ENCODE measurements at regions not wholly inside any gene's neighbourhood (a gene's known extent, or its start where the extent isn't known, plus 50 kb on each side); places are given as distances from the start of the nearest gene placed in this dataset.
A peak's percentile ranks its signal among the peaks of the same experiment; 100 is the strongest.

DNA sequence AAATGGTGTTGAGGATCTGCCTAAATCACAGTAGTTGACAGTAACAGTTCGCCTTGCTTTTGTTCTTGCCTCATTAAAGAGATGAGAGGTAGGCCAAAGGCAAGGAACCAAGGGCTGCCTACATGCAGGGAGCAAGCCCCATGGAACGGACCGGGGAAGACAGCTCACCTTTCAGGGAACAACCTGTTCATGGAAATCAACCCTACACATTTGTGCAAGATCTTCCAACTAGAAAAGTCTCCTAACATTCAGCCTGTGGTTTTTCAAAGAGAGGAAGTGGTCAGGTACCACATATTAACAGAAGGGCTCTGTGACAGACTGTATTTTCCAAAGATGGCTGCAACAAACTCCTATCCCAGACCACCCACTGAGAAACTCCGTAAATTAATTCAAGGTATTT lies 1031.8 kb upstream of the NR2F2 start:
- no peak for DNase-seq

DNA sequence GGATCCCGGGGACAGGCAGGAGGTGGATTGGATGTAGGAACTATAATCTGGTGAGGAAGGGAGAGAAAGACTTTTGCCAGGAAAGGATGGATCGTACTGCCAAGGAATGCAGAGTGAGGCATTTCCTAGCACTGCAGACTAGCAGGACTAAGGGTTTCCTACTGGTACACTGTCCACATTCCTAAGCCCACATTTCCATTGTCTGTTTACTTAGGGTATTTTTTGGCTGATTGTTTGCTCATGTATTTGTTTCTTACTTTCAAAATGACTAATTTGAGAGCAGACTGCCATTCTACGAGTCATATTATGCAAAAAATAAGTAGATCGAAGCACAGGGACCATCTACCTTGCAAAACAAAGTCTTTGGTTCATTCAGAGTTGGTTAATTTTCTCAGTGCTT lies 1029.5 kb upstream of the NR2F2 start:
- peak; percentile 46 for DNase-seq

DNA sequence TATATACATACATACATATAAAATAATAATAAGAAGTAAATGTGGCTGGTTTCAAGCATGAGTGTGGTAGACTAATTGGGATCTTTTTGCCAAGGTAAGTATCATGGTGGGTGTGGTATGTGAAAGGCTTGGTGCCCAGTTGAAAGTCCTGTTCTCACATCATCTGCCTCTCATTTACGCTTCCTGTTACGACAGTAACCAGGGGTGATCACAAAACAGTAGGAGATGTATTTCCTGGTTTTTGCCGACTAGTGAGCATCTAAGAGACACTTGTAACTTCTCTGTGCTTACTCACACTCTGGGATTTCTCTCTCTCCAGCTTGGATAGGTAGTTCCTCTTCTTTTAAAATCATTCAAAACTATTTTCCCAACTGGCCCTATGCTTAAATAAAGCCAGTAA lies 1028.3 kb upstream of the NR2F2 start:
- DNase-seq = no peak

DNA sequence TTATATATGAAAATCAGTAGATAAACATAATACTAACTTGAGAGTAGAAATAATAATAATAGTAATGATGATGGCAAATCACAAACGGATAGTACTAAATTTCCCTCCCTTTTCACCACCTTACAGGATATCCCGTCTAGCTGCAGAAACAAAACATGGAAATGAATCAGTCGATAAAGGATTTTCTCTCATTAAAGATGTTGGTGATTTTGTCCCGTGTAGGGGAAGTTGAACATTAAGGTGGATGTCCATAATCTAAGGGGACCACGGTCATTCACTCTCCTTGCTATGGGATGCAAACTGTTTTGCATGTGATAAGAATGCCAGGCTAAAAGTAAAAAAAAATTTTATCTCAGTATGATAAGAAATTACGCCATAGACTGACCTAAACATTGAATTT lies 1027.7 kb upstream of the NR2F2 start:
- no peak for DNase-seq

DNA sequence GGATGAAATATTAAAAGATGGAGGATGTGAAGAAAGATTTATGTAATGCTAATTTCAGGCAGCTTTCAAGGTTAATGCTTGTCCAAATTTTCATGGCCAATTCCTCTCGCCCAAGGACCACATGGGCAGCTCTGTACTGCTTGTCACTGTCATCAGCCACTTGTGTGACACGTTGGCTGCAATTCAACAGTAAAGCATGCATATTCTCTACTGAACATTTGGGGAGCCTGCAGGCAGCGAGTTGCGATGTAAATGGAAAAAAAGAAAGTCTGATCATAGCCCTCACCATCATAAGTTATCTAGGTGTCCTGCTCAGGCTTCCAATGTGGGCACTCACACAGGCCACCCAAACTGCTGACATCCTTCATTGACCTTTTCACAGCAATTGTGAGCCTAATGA lies 1026.8 kb upstream of the NR2F2 start:
- DNase-seq = no peak

DNA sequence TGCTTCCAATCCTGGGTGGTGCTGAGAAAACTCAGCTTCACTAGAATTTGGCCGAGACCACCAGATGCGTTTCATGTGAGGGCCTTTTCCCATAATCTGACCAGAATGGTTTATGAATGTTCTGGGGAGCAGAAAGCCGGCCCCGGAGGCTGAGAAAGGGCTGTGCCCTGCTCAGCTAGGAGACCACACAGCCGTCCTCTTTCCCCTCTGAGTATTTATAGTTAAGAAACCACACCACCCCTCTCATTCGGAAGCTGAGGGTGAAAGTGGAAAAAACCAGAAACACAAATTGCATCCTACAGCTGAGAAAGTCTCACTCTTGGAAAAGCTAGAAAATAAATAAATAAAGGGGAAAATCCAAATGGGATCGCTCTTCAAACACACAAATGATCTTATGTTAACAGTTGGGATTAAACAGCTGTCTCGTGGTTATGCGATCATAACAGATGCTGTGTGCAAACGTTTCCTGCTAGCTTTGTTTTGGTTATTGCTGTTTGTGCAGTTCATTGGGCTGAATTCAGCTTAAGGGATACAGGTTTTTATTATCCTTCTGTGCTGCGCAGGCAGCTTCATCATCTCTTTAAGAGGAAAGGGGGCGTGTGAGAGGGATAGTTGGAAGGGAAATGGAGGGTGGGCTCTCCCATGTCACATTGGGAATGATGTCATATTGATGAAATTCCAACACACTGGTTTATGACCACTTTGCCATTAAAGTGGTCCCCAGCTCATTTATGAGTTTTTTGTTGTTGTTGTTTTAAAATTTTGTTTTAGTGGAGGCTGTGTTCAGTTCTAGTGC lies 1026.2 kb upstream of the NR2F2 start:
- DNase-seq = no peak

DNA sequence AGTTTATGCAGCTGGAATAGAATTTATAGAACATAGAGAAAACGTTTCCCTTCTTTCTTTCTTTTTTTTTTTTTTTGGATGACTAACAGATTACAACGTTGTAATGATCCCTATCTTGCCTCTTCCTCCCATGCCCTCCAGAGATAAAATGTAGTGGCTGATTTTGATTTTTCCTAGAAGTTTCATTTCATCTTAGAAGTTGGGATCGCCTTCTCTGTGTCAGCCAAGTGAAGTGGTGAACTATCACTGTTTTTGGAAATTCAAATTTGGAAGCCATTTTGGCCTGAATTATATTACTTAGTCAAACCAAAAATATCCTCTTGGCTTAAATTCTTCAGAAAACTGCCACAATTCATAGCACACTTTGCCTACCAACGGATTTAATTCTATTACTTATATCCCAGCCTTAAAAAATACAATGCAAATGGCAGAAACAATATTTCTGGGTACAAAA lies 1025.5 kb upstream of the NR2F2 start:
- DNase-seq = no peak

DNA sequence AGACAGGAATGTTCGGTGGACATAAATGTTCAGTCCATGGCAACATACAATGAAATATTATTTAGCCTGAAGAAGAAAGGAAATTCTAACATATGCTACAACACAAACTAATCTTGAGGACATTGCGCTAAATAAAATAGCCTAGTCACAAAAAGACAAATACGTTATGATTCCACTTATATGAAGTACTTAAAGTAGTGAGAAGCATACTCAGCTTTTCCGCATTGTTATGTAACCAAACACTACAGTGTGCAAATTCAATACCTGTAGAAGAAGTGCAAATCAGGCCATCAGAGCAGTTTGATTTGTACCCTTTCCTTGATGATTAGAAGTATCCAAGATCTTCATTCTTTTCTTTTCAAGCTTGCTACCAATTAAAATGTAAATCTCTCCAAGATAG lies 1023.4 kb upstream of the NR2F2 start:
- DNase-seq = no peak

DNA sequence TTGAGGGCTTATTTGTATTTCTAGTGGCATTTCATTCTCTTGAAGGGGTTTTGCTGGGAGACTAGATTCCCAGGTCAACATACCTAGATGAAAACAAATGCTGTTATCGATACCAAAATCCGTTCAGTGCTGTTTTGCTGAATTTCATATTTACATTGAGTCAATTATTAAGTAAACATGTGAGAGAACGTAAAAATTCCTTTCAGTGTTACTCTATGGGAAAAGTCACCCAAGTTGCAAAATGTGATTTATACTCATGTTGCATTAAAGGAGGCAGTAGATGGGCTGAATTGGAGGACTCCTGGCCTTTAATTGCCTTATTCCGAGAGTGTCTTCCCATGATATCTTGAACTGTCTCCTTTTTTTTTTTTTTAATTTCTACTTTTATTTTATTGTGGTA lies 1011.3 kb upstream of the NR2F2 start:
- no peak for DNase-seq

DNA sequence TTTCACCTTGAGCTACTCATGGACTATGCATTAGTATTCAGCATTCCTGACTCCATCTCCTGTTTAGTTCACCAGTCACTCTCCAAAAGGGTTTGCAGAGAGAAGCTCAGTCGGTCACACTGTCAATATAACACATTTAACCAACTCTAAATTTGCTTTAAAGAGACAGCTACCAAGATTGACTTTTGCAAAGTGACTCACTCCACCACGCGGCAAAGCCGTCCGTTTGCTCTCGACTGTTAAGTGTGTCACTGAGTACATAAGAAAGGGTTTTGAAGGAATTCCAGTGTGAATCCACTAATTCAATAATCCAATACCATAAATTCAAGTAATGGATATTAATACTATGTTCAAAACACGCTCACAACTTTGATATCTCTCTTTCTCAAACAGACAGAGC lies 1006.7 kb upstream of the NR2F2 start:
- no peak for DNase-seq

DNA sequence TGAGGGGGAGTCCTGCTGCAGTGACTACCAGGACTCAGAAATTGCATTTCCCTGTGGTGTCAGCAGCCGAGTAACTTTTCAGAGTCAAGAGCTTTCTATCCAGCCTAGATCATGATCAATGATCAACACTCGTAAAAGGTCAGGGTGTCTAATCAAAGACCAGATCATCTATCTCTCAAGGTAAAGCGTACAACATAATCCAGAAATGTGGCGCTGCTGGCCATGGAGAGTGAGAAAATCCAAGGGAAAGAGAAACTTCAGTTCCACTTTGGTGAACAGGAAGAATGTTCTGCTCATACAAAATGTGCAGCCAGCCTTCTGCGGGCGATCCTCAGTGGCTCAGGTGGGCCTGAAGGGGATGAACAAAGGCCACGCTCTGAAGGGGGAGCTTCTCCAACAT lies 1005.8 kb upstream of the NR2F2 start:
- no peak for DNase-seq

DNA sequence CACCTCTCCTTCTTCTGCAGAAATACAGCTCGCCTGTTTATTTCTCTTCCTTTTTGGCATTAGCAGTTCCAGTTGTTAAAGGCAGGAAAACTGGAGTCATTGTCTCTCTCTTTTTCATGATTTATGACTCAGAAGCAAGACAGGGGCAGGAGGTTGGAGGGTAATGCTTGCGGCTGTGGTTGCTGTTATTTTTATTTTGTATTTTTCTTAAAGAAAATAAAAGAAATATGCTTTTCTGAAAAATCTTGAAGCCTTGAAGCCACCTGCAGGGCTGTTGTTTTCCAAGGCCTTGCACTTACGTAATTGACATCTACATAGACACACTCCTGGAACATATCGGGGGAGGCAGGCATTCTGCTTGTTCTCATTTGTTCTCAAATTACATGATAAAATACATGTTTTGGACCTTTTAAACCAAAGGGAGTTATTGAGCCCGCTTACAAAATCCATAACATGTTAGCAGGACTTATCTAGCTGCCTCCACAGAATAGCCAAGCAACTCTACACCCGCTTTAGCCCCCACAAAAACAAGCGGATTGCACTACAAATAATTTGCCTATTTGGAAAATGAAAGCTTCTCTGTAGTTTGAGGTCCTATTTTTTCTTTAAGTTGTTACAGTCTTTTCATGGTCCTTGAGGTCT lies 1004.6 kb upstream of the NR2F2 start:
- no peak for DNase-seq

DNA sequence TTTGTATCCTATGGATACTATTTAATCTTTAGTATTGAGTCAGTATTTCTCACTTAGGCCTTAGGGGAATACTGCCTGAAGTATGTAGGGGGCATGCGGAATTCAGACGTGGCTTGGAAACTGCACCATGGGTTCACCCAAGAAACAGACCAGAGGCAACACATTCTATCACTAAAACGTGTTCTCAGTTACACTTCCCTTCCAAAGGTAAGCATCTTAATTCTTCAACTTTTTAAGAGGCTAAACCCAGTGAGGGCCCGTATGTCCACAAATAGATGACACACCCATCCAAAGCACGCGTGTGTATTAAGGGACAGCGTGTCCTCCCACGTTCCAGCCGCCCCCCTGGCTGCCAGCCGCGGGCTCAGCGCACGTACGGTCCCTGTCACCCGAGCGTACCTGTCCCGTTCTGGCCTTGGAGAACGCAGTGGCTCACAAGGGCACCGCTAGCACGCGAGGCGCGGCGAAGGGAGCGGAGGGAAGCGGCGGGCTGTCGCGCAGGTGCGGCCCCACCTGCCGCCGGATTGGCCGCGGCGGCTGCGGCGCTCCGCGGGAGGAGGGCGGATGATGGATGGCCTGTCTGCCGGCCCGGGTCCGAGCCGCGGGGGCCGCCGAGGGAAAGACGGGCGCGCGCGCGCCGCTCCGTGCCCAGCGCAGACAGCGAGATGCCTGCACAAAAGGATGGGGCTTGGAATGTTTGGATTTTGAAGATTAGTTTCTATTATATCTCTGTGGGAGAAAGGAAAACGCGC lies 1003.9 kb upstream of the NR2F2 start:
- DNase-seq = peak; percentile 8

DNA sequence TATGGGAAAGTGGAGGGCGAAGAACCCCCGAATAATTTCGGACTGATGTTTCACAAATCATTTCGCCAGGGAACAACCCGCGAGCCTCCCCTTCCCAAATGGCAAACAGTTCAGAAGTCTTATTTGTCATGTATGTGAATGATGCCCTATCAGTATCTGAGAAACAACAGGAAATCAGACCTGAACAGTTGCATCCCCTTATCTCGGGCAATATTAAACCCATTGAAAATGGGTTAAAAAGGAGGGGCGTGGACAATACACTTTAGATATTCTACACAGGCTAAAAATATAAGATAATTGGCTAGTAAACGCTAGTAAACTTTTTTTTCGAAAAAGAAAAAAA lies 1003.3 kb upstream of the NR2F2 start:
- no peak for DNase-seq

DNA sequence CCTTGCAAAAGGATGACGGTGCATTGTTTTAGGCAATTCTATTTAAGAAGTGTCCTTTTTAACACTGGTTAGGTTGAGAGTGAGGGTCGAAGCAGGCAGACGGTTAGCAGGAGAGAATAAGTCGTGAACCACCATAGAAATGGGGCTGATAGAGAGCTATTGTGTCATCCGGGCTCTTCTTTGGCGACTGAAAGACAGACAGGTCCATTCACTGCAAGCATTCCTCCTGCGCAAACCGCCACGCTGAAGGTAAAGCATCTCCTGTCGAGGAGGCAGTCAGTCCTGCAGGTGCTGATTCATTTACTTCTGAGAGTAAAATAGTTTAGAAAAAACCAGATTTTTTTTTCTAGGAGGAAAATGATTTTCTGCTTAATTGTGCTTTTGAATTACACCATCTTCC lies 1002.8 kb upstream of the NR2F2 start:
- DNase-seq = no peak

DNA sequence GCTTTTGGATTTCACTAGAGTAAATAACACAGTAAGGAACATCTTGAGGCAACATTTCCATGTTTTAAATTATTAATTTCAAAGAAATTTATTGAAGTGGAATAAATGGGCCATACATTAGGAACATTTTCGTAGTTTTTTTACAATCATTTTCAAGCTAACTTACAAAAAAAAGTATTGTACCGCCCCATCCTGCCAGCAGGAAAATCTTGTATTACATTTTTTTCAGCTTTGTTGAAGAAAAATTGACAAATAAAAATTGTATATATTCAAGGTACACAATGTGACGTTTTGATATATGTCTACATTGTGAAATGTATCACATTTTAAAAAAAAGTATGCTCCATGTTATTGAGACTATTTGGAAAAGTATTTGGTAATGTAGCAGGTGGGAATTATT lies 1001.9 kb upstream of the NR2F2 start:
- DNase-seq = no peak

DNA sequence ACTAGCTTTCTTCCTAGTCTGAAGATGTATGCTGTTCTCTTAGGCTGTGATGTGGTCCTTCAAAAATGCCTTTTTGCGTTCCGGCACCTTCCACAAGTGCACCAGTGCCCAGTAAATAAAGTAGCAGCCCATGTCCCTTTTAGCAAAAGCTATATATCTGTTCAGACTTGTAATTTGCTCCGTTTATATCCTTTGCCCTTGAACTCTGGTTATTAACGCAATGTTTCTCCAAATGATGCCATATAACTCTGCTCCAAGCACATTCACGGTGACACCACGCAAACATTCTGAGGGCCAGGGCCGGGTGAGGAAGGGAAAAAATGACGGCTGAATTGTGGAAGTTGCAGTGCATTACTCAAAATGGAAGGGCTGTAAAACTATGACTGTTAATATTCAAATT lies 1001.1 kb upstream of the NR2F2 start:
- no peak for DNase-seq

DNA sequence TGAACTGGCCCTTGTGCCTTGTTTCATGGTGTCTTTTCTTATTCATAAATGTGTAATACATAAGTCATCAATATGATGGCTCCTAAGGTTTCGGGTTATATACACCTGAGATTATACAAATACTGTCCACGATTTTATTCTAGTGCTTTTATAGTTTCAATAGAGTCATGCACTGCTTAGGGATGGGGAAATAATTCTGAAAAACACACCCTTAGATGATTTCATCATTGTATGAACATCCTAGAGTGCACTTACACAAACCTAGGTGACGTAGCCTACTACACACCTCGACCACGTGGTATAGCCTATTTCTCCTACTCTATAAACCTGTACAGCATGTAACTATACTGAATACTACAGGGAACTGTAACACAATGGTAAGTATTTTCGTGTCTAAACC lies 988.8 kb upstream of the NR2F2 start:
- no peak for DNase-seq

DNA sequence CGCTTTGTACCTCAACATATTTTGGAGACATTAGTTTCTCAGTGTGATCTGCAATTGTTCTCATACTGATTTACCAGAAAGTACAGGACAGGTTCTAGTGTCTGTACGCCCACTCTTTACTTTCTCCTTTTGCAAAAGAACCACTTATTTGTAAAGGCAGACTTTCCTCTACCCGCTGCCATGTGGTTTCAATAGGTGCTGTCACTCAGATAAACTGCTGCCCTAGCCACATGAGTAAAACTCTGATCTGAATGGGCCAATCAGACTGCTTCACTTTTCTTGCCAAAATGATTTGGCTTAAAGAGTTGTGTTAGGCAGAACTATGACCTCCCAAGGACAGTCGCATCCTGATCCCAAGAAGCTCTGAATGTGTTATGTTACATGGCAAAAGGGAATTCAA lies 984.6 kb upstream of the NR2F2 start:
- no peak for DNase-seq

DNA sequence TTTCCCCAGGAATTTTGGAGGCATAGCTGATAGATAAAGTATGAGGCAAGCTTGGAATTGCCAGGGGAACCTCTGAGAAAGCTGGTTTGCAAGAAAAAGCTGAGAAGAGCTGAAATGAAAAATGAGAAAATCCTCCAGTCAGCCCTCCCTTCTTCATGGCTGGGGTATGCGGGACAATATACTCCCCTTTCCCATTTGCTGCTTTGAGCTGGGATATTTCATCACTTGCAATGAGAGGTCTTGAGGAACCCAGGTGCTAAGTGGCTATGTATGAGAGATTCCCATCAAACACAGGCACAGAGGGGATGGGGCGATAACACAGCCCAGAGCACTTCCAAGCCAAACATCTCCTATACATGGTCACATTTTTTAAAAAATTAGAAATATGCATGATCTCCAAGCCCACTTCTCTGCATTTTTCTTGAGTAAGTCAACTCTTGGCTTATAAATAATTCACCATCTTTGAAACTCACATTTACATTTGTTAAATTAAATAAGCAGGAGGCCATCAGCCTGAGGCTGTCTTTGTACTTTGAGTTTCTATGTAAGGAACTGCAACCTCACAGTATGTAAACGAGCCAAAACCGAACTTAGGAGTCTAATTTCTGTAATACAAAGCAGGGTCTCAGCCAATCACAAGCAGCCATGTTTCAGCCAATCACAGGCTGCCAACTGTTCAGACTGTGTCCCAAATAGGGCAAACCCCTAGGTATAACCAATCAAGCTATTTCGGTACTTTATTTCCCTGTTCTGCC lies 983.6 kb upstream of the NR2F2 start:
- peak; percentile 73 for DNase-seq

DNA sequence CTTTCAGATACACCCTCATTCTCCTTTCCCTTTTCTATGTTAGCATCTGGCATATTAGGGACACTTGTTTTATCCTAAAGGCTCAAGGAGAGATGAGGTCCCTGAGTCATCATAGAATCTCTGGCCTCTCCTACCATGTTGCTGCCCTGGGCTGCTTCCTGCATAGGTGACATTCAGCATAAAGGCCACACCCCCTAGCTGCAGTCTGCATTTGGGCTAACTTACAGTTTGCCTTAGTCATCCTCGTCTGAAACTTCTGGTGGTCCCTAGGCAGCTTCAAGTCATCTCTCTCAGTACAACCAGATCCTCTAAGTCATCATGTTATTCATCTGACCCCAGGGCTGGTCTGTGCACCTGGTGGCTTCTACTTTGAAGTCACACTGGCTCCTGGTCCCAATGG lies 982.7 kb upstream of the NR2F2 start:
- DNase-seq = no peak

DNA sequence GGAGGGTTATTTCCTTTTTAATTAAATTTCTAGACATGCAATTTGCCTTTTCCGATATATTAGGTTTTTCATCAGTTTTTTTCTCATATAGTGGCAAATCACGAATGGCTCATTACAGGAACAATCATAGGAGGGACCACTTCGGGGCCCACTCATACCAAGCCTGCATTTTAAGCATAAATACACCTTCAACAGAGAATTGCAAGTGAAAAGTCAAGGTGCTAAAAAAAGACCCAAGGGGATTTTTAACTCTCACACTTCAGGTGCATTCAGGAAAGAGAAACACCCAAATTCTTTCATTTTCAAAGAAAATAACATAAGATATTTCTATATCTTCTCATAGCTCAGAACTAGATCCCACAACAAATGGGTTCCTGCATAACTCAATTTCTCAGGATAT lies 979.6 kb upstream of the NR2F2 start:
- DNase-seq = no peak

DNA sequence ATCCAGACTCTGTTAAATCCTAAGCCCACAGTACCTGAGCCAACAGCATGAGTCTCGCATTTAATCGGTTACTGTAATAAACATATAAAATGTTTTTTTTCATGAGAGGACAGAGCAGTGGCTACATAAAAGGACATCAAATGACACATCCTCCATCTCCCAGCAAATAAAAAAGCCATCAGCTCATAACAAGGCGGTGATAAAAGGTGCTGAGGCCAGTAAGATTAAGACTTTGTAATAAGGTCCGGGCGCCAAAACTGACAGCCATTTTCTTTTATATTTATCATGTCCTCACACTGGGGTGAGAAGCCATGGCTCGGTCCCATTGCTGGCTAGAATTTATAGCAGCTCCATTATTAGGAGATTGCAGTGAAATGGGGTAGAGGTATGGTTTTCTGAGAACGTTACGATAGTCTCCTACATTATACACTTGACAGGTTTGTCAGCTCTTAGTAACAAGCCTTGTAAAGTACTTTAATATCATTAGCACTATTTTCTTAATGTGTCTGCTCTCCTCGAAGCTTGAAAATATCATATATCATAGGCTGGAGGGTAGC lies 977.8 kb upstream of the NR2F2 start:
- no peak for DNase-seq
